ENCODE measurements at regions not wholly inside any gene's neighbourhood (a gene's known extent, or its start where the extent isn't known, plus 50 kb on each side); places are given as distances from the start of the nearest gene placed in this dataset.

- no peak for DNase-seq
- peaks cover 0 to 9% (median 0%) of the 10 kb centered on the region in 4 experiments for H3K4me1 ChIP-seq (ENCODE audit: control extremely low read depth in 1 of 4, control insufficient read depth in 4 of 4, insufficient read depth in 4 of 4, low read length in 3 of 4)
- peaks cover 0 to 15% (median 3%) of the 10 kb centered on the region in 5 experiments for H3K9me3 ChIP-seq (ENCODE audit: control extremely low read depth in 1 of 5, control insufficient read depth in 4 of 5, insufficient read depth in 2 of 5, low read depth in 1 of 5, low read length in 4 of 5)
- H3K27me3 ChIP-seq (replicated peaks in 2 of 5; ENCODE audit: control insufficient read depth in 4 of 5, insufficient read depth in 5 of 5, low read length in 4 of 5), result no peaks in the 10 kb centered on the region
- H3K4me3 ChIP-seq (ENCODE audit: control insufficient read depth in 1 of 7, extremely low read depth in 1 of 7, insufficient read depth in 4 of 7, low read depth in 2 of 7, low read length in 6 of 7), result no peak overlapping the region
- CTCF ChIA-PET, result no interaction called here
- POLR2A ChIA-PET, result no interaction called here
- 90% methylated on average over 4 of the region's 4 CpGs for WGBS (ENCODE audit: insufficient coverage)
- H3K27ac ChIP-seq (ENCODE audit: insufficient read depth in 1 of 2, low read depth in 1 of 2, low read length in 2 of 2, poor library complexity in 1 of 2, severe bottlenecking in 2 of 2), result no peak overlapping the region
- H3K36me3 ChIP-seq (ENCODE audit: control insufficient read depth in 4 of 4, insufficient read depth in 4 of 4, low read length in 3 of 4), result no peaks in the 10 kb centered on the region
Observed at GRCh38 chr6:147674099-147674498, 165.6 kb downstream of the SAMD5 start.

DNA sequence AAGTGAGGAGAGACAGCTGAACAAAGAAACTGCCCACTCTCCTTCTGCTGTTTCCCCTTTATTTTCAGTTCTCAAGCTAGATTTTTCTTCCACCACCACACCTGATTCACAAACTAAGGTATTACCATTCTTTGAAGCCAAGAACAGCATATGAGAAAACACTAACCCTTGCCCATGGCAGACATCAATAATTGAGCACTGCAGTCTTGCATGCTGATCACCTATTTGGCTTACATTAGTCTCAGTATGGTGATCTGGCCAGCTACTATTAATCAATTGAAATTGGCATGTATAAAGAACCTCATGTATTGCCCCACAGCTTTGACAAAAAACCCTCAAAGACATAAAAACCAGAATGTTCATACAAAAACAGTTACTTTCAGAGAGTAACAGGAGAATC is 166.3 kb downstream of the SAMD5 start:
- Histone ChIP-seq H3K9me3 (ENCODE audit: control extremely low read depth in 1 of 5, control insufficient read depth in 4 of 5, insufficient read depth in 2 of 5, low read depth in 1 of 5, low read length in 4 of 5) (peaks cover 0 to 12% (median 3%) of the 10 kb centered on the region in 5 experiments), H3K4me3 (ENCODE audit: control insufficient read depth in 1 of 7, extremely low read depth in 1 of 7, insufficient read depth in 4 of 7, low read depth in 2 of 7, low read length in 6 of 7) (no peak overlapping the region), H3K27ac (ENCODE audit: insufficient read depth in 1 of 2, low read depth in 1 of 2, low read length in 2 of 2, poor library complexity in 1 of 2, severe bottlenecking in 2 of 2) (no peak overlapping the region), H3K4me1 (ENCODE audit: control extremely low read depth in 1 of 4, control insufficient read depth in 4 of 4, insufficient read depth in 4 of 4, low read length in 3 of 4) (peaks cover 0 to 9% (median 0%) of the 10 kb centered on the region in 4 experiments), H3K36me3 (ENCODE audit: control insufficient read depth in 4 of 4, insufficient read depth in 4 of 4, low read length in 3 of 4) (no peaks in the 10 kb centered on the region), H3K27me3 (replicated peaks in 2 of 5; ENCODE audit: control insufficient read depth in 4 of 5, insufficient read depth in 5 of 5, low read length in 4 of 5) (no peaks in the 10 kb centered on the region)
- CTCF ChIA-PET, result no interaction called here
- POLR2A ChIA-PET, result no interaction called here
- DNase-seq, result no peak

DNA sequence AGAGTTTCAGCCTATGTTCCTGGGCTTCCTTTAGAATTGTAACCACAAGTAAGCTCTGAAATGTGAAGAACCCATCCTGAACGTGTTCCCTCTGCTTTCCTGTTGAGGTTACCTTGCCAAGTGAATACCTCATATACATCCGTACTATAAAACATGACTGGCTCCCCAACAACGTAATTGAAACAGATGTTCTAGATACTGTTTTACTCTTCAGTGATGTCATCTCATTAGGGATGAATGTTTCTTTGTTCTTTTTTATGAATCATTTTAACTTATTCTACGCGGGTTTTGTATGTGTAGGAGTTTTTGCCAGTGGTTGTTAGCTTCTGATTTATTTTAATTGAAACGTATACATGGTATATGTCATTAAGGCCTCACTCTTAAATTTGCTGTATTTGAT is 166.8 kb downstream of the SAMD5 start:
- peaks cover 0 to 9% (median 0%) of the 10 kb centered on the region in 4 experiments for H3K4me1 ChIP-seq (ENCODE audit: control extremely low read depth in 1 of 4, control insufficient read depth in 4 of 4, insufficient read depth in 4 of 4, low read length in 3 of 4)
- H3K27me3 ChIP-seq (replicated peaks in 2 of 5; ENCODE audit: control insufficient read depth in 4 of 5, insufficient read depth in 5 of 5, low read length in 4 of 5), result no peaks in the 10 kb centered on the region
- H3K9me3 ChIP-seq (ENCODE audit: control extremely low read depth in 1 of 5, control insufficient read depth in 4 of 5, insufficient read depth in 2 of 5, low read depth in 1 of 5, low read length in 4 of 5), result peaks cover 0 to 7% (median 3%) of the 10 kb centered on the region in 5 experiments
- 80% methylated on average over 3 of the region's 6 CpGs for WGBS (ENCODE audit: insufficient coverage)
- CTCF ChIA-PET, result no interaction called here
- POLR2A ChIA-PET, result no interaction called here
- DNase-seq, result peak in 1 of 3 donors; percentile 43
- no peak overlapping the region for H3K4me3 ChIP-seq (ENCODE audit: control insufficient read depth in 1 of 7, extremely low read depth in 1 of 7, insufficient read depth in 4 of 7, low read depth in 2 of 7, low read length in 6 of 7)
- H3K36me3 ChIP-seq (ENCODE audit: control insufficient read depth in 4 of 4, insufficient read depth in 4 of 4, low read length in 3 of 4), result no peaks in the 10 kb centered on the region
- H3K27ac ChIP-seq (ENCODE audit: insufficient read depth in 1 of 2, low read depth in 1 of 2, low read length in 2 of 2, poor library complexity in 1 of 2, severe bottlenecking in 2 of 2), result no peak overlapping the region

- ChIA-PET CTCF (no interaction called here), POLR2A (no interaction called here)
- Histone ChIP-seq H3K4me1 (ENCODE audit: control extremely low read depth in 1 of 4, control insufficient read depth in 4 of 4, insufficient read depth in 4 of 4, low read length in 3 of 4) (peaks cover 0 to 9% (median 0%) of the 10 kb centered on the region in 4 experiments), H3K27me3 (replicated peaks in 2 of 5; ENCODE audit: control insufficient read depth in 4 of 5, insufficient read depth in 5 of 5, low read length in 4 of 5) (peaks cover 0 to under 1% (median 0%) of the 10 kb centered on the region in 5 experiments), H3K36me3 (ENCODE audit: control insufficient read depth in 4 of 4, insufficient read depth in 4 of 4, low read length in 3 of 4) (no peaks in the 10 kb centered on the region), H3K27ac (ENCODE audit: insufficient read depth in 1 of 2, low read depth in 1 of 2, low read length in 2 of 2, poor library complexity in 1 of 2, severe bottlenecking in 2 of 2) (no peak overlapping the region), H3K9me3 (ENCODE audit: control extremely low read depth in 1 of 5, control insufficient read depth in 4 of 5, insufficient read depth in 2 of 5, low read depth in 1 of 5, low read length in 4 of 5) (no peaks in the 10 kb centered on the region), H3K4me3 (ENCODE audit: control insufficient read depth in 1 of 7, extremely low read depth in 1 of 7, insufficient read depth in 4 of 7, low read depth in 2 of 7, low read length in 6 of 7) (no peak overlapping the region)
- WGBS (ENCODE audit: insufficient coverage), result 94% methylated on average over 6 of the region's 7 CpGs
- no peak for DNase-seq
Observed at GRCh38 chr6:147676495-147677199, 168.2 kb downstream of the SAMD5 start.

DNA sequence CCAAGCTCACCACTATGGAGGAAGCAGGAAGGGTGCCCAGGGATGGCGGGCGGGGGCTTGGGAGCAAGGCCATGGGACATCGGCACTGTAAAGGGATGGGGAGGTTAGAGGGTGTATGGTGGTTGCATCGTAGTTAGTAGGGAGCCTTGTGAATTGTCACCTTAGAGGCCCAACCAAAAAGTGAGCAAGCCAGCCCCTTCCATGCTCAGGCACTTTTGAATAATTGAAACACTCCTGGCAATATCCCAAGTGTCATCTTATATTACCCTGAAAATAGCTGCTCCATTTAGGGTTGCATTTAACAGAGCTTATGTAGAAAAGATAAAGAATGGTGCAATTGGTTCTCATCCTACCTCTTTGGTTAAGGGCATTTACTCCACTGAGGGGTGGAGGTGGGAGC is 169.2 kb downstream of the SAMD5 start:
- Histone ChIP-seq H3K9me3 (ENCODE audit: control extremely low read depth in 1 of 5, control insufficient read depth in 4 of 5, insufficient read depth in 2 of 5, low read depth in 1 of 5, low read length in 4 of 5) (no peaks in the 10 kb centered on the region), H3K27me3 (replicated peaks in 2 of 5; ENCODE audit: control insufficient read depth in 4 of 5, insufficient read depth in 5 of 5, low read length in 4 of 5) (peaks cover 0 to 3% (median 0%) of the 10 kb centered on the region in 5 experiments), H3K36me3 (ENCODE audit: control insufficient read depth in 4 of 4, insufficient read depth in 4 of 4, low read length in 3 of 4) (no peaks in the 10 kb centered on the region), H3K4me1 (ENCODE audit: control extremely low read depth in 1 of 4, control insufficient read depth in 4 of 4, insufficient read depth in 4 of 4, low read length in 3 of 4) (peaks cover 0 to 9% (median 0%) of the 10 kb centered on the region in 4 experiments), H3K27ac (ENCODE audit: insufficient read depth in 1 of 2, low read depth in 1 of 2, low read length in 2 of 2, poor library complexity in 1 of 2, severe bottlenecking in 2 of 2) (no peak overlapping the region), H3K4me3 (ENCODE audit: control insufficient read depth in 1 of 7, extremely low read depth in 1 of 7, insufficient read depth in 4 of 7, low read depth in 2 of 7, low read length in 6 of 7) (no peak overlapping the region)
- ChIA-PET POLR2A (no interaction called here), CTCF (no interaction called here)
- 54% methylated on average over 3 of the region's 4 CpGs for WGBS (ENCODE audit: insufficient coverage)
- no peak for DNase-seq

GRCh38 chr6:147678253-147678652 is 169.8 kb downstream of the SAMD5 start:
- Histone ChIP-seq H3K4me1 (ENCODE audit: control extremely low read depth in 1 of 4, control insufficient read depth in 4 of 4, insufficient read depth in 4 of 4, low read length in 3 of 4) (peaks cover 0 to 9% (median 0%) of the 10 kb centered on the region in 4 experiments), H3K9me3 (ENCODE audit: control extremely low read depth in 1 of 5, control insufficient read depth in 4 of 5, insufficient read depth in 2 of 5, low read depth in 1 of 5, low read length in 4 of 5) (no peaks in the 10 kb centered on the region), H3K4me3 (ENCODE audit: control insufficient read depth in 1 of 7, extremely low read depth in 1 of 7, insufficient read depth in 4 of 7, low read depth in 2 of 7, low read length in 6 of 7) (no peak overlapping the region), H3K36me3 (ENCODE audit: control insufficient read depth in 4 of 4, insufficient read depth in 4 of 4, low read length in 3 of 4) (no peaks in the 10 kb centered on the region), H3K27me3 (replicated peaks in 2 of 5; ENCODE audit: control insufficient read depth in 4 of 5, insufficient read depth in 5 of 5, low read length in 4 of 5) (peaks cover 0 to 3% (median 0%) of the 10 kb centered on the region in 5 experiments), H3K27ac (ENCODE audit: insufficient read depth in 1 of 2, low read depth in 1 of 2, low read length in 2 of 2, poor library complexity in 1 of 2, severe bottlenecking in 2 of 2) (no peak overlapping the region)
- POLR2A ChIA-PET, result no interaction called here
- peak in 2 of 3 donors; percentile 28 to 35 for DNase-seq
- WGBS (ENCODE audit: insufficient coverage), result 0% methylated on average over 1 of the region's 1 CpG
- CTCF ChIA-PET, result no interaction called here

DNA sequence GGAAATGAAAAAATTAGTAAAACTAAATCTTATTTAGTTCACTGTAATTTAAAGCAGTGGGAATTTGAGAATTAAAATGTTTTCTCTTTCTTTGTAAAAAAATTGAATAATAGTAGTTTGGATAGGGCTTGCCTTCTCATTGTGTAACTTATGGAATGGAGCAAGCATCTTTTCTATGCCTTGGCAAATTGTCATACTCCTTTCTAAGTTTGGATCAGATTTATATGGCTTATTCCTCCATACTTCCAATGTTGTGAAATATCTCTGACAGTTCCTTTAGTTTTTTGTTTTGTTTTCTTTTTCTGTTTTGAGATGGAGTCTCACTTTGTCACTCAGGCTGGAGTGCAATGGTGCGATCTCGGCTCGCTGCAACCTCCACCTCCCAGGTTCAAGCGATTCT is 176.4 kb downstream of the SAMD5 start:
- H3K4me3 ChIP-seq (ENCODE audit: control insufficient read depth in 1 of 7, extremely low read depth in 1 of 7, insufficient read depth in 4 of 7, low read depth in 2 of 7, low read length in 6 of 7), result no peak overlapping the region
- H3K4me1 ChIP-seq (ENCODE audit: control extremely low read depth in 1 of 4, control insufficient read depth in 4 of 4, insufficient read depth in 4 of 4, low read length in 3 of 4), result no peaks in the 10 kb centered on the region
- H3K9me3 ChIP-seq (ENCODE audit: control extremely low read depth in 1 of 5, control insufficient read depth in 4 of 5, insufficient read depth in 2 of 5, low read depth in 1 of 5, low read length in 4 of 5), result peaks cover 0 to 2% (median 0%) of the 10 kb centered on the region in 5 experiments
- no CpG with 5 or more reads among the region's 4 CpGs for WGBS (ENCODE audit: insufficient coverage)
- ChIA-PET POLR2A (no interaction called here), CTCF (no interaction called here)
- DNase-seq, result no peak
- no peaks in the 10 kb centered on the region for H3K36me3 ChIP-seq (ENCODE audit: control insufficient read depth in 4 of 4, insufficient read depth in 4 of 4, low read length in 3 of 4)
- H3K27me3 ChIP-seq (replicated peaks in 2 of 5; ENCODE audit: control insufficient read depth in 4 of 5, insufficient read depth in 5 of 5, low read length in 4 of 5), result peaks cover 0 to 5% (median 0%) of the 10 kb centered on the region in 5 experiments
- H3K27ac ChIP-seq (ENCODE audit: insufficient read depth in 1 of 2, low read depth in 1 of 2, low read length in 2 of 2, poor library complexity in 1 of 2, severe bottlenecking in 2 of 2), result no peak overlapping the region

All from common myeloid progenitor, CD34-positive (primary cell).